ENCODE measurements at regions not wholly inside any gene's neighbourhood (a gene's known extent, or its start where the extent isn't known, plus 50 kb on each side); places are given as distances from the start of the nearest gene placed in this dataset.

DNA sequence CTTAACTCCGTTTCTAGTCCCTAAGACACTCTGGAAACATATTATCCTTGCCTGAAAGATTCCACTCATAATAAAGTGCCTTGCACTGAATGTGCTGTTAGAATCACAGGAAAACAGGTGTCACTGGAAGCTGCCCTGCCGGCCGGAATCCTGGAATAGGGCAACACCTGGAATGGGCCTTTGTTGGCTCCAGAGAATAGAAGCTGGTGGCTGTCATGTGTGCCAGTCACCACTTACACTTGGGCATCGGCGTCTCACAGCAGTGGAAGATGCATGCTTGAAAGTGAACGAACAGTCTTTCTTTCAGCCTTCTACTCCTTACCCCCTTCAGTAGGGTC is 90.8 kb upstream of the AFDN start (continued):
- TF ChIP-seq, protein P1, sequence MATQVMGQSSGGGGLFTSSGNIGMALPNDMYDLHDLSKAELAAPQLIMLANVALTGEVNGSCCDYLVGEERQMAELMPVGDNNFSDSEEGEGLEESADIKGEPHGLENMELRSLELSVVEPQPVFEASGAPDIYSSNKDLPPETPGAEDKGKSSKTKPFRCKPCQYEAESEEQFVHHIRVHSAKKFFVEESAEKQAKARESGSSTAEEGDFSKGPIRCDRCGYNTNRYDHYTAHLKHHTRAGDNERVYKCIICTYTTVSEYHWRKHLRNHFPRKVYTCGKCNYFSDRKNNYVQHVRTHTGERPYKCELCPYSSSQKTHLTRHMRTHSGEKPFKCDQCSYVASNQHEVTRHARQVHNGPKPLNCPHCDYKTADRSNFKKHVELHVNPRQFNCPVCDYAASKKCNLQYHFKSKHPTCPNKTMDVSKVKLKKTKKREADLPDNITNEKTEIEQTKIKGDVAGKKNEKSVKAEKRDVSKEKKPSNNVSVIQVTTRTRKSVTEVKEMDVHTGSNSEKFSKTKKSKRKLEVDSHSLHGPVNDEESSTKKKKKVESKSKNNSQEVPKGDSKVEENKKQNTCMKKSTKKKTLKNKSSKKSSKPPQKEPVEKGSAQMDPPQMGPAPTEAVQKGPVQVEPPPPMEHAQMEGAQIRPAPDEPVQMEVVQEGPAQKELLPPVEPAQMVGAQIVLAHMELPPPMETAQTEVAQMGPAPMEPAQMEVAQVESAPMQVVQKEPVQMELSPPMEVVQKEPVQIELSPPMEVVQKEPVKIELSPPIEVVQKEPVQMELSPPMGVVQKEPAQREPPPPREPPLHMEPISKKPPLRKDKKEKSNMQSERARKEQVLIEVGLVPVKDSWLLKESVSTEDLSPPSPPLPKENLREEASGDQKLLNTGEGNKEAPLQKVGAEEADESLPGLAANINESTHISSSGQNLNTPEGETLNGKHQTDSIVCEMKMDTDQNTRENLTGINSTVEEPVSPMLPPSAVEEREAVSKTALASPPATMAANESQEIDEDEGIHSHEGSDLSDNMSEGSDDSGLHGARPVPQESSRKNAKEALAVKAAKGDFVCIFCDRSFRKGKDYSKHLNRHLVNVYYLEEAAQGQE (tag by site-specific recombination; IDR thresholded peaks at IDR 0.05), result no peak
- no peak for TF ChIP-seq ZNF48 (tag by site-specific recombination; IDR thresholded peaks at IDR 0.05)
- no peak for TF ChIP-seq ZNF274 (IDR thresholded peaks at IDR 0.05; ENCODE audit: low read length)
- TF ChIP-seq ZNF274 (tag by site-specific recombination; IDR thresholded peaks at IDR 0.05; ENCODE audit: borderline replicate concordance), result no peak
- no peak for TF ChIP-seq ZNF155 (tag by site-specific recombination; IDR thresholded peaks at IDR 0.05)
- TF ChIP-seq ZFP3 (tag by site-specific recombination; IDR thresholded peaks at IDR 0.05; ENCODE audit: low read depth), result no peak
- no peak for TF ChIP-seq KLF8 (tag by site-specific recombination; IDR thresholded peaks at IDR 0.05)

DNA sequence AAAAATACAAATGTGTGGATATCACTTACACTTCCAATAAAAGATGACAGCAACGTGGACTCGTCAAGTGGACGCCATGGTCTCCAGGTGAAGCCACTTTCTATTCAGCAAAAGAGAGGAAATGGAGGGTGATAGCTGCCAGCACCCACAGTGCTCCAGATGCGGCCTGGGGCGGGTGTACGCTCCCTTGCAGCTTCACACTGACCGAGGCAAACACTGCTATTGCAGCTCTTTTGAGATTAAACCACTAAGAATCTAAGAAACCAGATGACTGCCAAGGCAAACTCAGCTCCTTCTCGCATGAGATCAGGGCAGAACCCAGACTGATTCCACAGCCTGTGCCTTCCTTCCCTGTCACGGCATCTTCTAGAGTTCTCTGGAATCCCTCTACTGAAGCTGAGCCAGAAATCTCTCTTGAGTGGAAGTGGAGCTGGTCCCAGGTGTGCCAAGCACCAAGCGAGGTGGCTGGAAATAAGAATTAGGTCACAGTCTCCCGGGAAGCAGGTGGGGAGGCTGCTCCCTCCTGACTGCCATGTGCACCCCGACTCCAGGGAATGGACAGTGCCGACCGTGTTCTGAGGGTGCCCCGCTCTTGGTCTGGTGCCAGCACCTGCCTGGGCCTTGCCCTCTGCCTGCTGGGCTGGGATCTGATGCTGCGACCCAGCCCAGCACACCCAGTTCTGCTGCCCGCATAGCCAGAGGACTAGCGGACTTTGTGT is 90.1 kb upstream of the AFDN start:
- Histone ChIP-seq H3K36me3 (ENCODE audit: control insufficient read depth in 2 of 2, insufficient read depth in 1 of 2, low read length in 2 of 2) (no peaks in the 10 kb centered on the region), H3K4me1 (ENCODE audit: control insufficient read depth, insufficient read depth, low read length) (no peaks in the 10 kb centered on the region; the same call in 1 of the 2 replicates), H3K4me3 (ENCODE audit: low read depth, low read length) (no peak overlapping the region), H3K27ac (ENCODE audit: extremely low read depth, low read depth, low read length) (no peak overlapping the region), H3K9me3 (ENCODE audit: control insufficient read depth, insufficient read depth, low read depth, low read length) (no peaks in the 10 kb centered on the region)
- TF ChIP-seq ZNF302 (tag by site-specific recombination; IDR thresholded peaks at IDR 0.05; ENCODE audit: low read depth), result no peak
- TF ChIP-seq ZBTB17 (tag by site-specific recombination; IDR thresholded peaks at IDR 0.05), result no peak
- no peak for TF ChIP-seq ZFP3 (tag by site-specific recombination; IDR thresholded peaks at IDR 0.05; ENCODE audit: low read depth)
- TF ChIP-seq ZNF350 (tag by site-specific recombination; IDR thresholded peaks at IDR 0.05), result no peak
- TF ChIP-seq, protein P2, sequence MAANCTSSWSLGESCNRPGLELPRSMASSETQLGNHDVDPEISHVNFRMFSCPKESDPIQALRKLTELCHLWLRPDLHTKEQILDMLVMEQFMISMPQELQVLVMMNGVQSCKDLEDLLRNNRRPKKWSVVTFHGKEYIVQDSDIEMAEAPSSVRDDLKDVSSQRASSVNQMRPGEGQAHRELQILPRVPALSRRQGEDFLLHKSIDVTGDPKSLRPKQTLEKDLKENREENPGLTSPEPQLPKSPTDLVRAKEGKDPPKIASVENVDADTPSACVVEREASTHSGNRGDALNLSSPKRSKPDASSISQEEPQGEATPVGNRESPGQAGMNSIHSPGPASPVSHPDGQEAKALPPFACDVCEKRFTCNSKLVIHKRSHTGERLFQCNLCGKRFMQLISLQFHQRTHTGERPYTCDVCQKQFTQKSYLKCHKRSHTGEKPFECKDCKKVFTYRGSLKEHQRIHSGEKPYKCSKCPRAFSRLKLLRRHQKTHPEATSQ (tag by site-specific recombination; IDR thresholded peaks at IDR 0.05), result no peak
- TF ChIP-seq ZNF548 (tag by site-specific recombination; IDR thresholded peaks at IDR 0.05), result no peak
- no peak for TF ChIP-seq BCL11A (tag by site-specific recombination; IDR thresholded peaks at IDR 0.05; ENCODE audit: low read depth)
- TF ChIP-seq ZSCAN18 (tag by site-specific recombination; IDR thresholded peaks at IDR 0.05), result no peak
- TF ChIP-seq ZBTB11 (tag by site-specific recombination; conservative IDR thresholded peaks at IDR 0.05; ENCODE audit: low read depth), result no peak
- no peak for TF ChIP-seq ZNF433 (tag by site-specific recombination; IDR thresholded peaks at IDR 0.05; ENCODE audit: low read depth)
- TF ChIP-seq ZNF426 (tag by site-specific recombination; IDR thresholded peaks at IDR 0.05), result no peak
- no peak for TF ChIP-seq ZNF354C (tag by site-specific recombination; IDR thresholded peaks at IDR 0.05; ENCODE audit: borderline replicate concordance, low read depth)
- TF ChIP-seq ZNF114 (tag by site-specific recombination; IDR thresholded peaks at IDR 0.05), result no peak
- no peak for TF ChIP-seq KLF16 (tag by site-specific recombination; IDR thresholded peaks at IDR 0.05)
- TF ChIP-seq ZNF610 (tag by site-specific recombination; IDR thresholded peaks at IDR 0.05; ENCODE audit: borderline replicate concordance), result no peak
- no peak for TF ChIP-seq KLF9 (tag by site-specific recombination; IDR thresholded peaks at IDR 0.05; ENCODE audit: low read depth)
- no peak for TF ChIP-seq WT1 (tag by site-specific recombination; IDR thresholded peaks at IDR 0.05)
- TF ChIP-seq ZNF202 (tag by site-specific recombination; IDR thresholded peaks at IDR 0.05; ENCODE audit: borderline replicate concordance), result no peak
- no peak for TF ChIP-seq ZNF311 (tag by site-specific recombination; IDR thresholded peaks at IDR 0.05; ENCODE audit: borderline replicate concordance)
- POLR2A ChIA-PET, result interaction anchor here (0.7 kb wide), 1 partner anchor 68 kb away, joined by 3 read pairs; no protein-coding TSS in a partner anchor
- CTCF ChIA-PET, result no interaction called here
